Smooth muscle cell (in vitro differentiated cells): ENCODE measurements at regions not wholly inside any gene's neighbourhood (a gene's known extent, or its start where the extent isn't known, plus 50 kb on each side); places are given as distances from the start of the nearest gene placed in this dataset.
A peak's percentile ranks its signal among the peaks of the same experiment; 100 is the strongest.

Experiments
- DNase-seq: peaks from one replicate; lab custom pipeline; 2025; ENCODE audit not compliant: unreplicated experiment; lab: John Stamatoyannopoulos, UW
- H2AFZ ChIP-seq: fragments of 200-600 bp; sonication (generic); 2 replicates; pipeline ENCODE4 v1.6.0; 2016; ENCODE audit warnings: antibody characterized with exemption, low read depth, mild to moderate bottlenecking
- H3F3A ChIP-seq: fragments of 200-600 bp; sonication (generic); 2 replicates; pipeline ENCODE4 v1.6.0; 2017; ENCODE audit warnings: antibody characterized with exemption, low read depth
- H3K27ac ChIP-seq: fragments of 200-600 bp; sonication (generic); 2 replicates; pipeline ENCODE4 v1.5.1; 2016; ENCODE audit warnings: low read depth, mild to moderate bottlenecking
- H3K27me3 ChIP-seq: fragments of 200-600 bp; sonication (generic); 2 replicates; pipeline ENCODE4 v1.6.1; 2016; ENCODE audit warnings: low read depth, mild to moderate bottlenecking
- H3K36me3 ChIP-seq: fragments of 200-600 bp; sonication (generic); 2 replicates; pipeline ENCODE4 v1.5.1; 2016; ENCODE audit warnings: low read depth
- H3K4me1 ChIP-seq: fragments of 200-600 bp; sonication (generic); 2 replicates; pipeline ENCODE4 v1.5.1; 2016; ENCODE audit warnings: low read depth
- H3K4me2 ChIP-seq: fragments of 200-600 bp; sonication (generic); 2 replicates; pipeline ENCODE4 v1.6.0; 2016; ENCODE audit warnings: mild to moderate bottlenecking
- H3K4me3 ChIP-seq: fragments of 200-600 bp; sonication (generic); 2 replicates; pipeline ENCODE4 v1.5.1; 2016; ENCODE audit warnings: mild to moderate bottlenecking
- H3K79me2 ChIP-seq: fragments of 200-600 bp; sonication (generic); 2 replicates; pipeline ENCODE4 v1.6.0; 2016; ENCODE audit warnings: low read depth, mild to moderate bottlenecking
- H3K9ac ChIP-seq: fragments of 200-600 bp; sonication (generic); 2 replicates; pipeline ENCODE4 v1.6.0; 2016; ENCODE audit warnings: low read depth
- H3K9me3 ChIP-seq: fragments of 200-600 bp; sonication (generic); replicated peaks from 2 replicates; pipeline ENCODE4 v1.5.1; 2016; ENCODE audit warnings: low read depth
- H4K20me1 ChIP-seq: fragments of 200-600 bp; sonication (generic); 2 replicates; pipeline ENCODE4 v1.6.0; 2016; ENCODE audit warnings: low read depth
- WGBS: methylation state at CpG from one replicate; pipeline ENCODE4 v1.1.7; 2016; ENCODE audit warnings: low lambda C conversion rate; 5-methylcytosine and 5-hydroxymethylcytosine counted together
- TF ChIP-seq, protein P1 (sequence below): fragments of 200-600 bp; sonication (generic); IDR thresholded peaks from 2 replicates; pipeline ENCODE4 v1.5.1; 2017; ENCODE audit warnings: borderline replicate concordance, mild to moderate bottlenecking, antibody characterized with exemption; ENCODE audit not compliant: insufficient read depth, poor library complexity, severe bottlenecking

DNA sequence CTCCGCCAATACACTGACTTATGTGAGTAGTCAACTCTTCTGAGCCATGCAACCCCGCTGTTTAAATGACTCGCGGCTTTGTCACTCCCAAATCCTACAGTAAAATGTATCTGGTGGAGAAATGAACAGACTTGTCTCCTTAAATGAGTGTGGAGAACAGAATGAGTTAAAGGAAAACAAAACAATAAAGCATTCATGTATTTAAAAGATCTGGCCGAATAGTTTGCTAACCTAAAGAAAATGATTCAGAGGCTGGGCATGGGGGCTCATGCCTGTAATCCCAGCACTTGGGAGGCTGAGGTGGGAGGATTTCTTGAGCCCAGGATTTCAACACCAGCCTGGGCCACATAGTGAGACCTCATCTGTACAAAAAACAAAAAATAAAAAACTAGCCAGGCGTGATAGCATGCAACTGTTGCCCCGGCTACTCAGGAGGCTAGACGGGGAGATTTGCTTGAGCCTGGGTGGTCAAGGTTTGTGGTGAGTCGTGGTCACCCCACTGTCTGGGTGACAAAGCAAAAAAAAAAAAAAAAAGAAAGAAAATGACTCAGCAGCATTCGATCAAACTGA lies 86.5 kb upstream of the PFKP start:
- H3K36me3 ChIP-seq, result no peaks in the 10 kb centered on the region
- H2AFZ ChIP-seq, result no peak overlapping the region
- TF ChIP-seq, protein P1, sequence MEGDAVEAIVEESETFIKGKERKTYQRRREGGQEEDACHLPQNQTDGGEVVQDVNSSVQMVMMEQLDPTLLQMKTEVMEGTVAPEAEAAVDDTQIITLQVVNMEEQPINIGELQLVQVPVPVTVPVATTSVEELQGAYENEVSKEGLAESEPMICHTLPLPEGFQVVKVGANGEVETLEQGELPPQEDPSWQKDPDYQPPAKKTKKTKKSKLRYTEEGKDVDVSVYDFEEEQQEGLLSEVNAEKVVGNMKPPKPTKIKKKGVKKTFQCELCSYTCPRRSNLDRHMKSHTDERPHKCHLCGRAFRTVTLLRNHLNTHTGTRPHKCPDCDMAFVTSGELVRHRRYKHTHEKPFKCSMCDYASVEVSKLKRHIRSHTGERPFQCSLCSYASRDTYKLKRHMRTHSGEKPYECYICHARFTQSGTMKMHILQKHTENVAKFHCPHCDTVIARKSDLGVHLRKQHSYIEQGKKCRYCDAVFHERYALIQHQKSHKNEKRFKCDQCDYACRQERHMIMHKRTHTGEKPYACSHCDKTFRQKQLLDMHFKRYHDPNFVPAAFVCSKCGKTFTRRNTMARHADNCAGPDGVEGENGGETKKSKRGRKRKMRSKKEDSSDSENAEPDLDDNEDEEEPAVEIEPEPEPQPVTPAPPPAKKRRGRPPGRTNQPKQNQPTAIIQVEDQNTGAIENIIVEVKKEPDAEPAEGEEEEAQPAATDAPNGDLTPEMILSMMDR, result no peak
- peak overlapping the region; percentile 91 for H3K27ac ChIP-seq
- H4K20me1 ChIP-seq, result no peaks in the 10 kb centered on the region
- no peaks in the 10 kb centered on the region for H3K27me3 ChIP-seq
- no peaks in the 10 kb centered on the region for H3K79me2 ChIP-seq
- DNase-seq, result no peak
- H3K4me3 ChIP-seq, result no peak overlapping the region
- peak overlapping the region; percentile 85 for H3K9ac ChIP-seq
- WGBS, result 13% methylated on average over 10 of the region's 10 CpGs
- peak overlapping the region; percentile 75 for H3K4me2 ChIP-seq
- no peaks in the 10 kb centered on the region for H3K9me3 ChIP-seq
- peaks cover 13% of the 10 kb centered on the region for H3F3A ChIP-seq
- peaks cover 7% of the 10 kb centered on the region for H3K4me1 ChIP-seq

DNA sequence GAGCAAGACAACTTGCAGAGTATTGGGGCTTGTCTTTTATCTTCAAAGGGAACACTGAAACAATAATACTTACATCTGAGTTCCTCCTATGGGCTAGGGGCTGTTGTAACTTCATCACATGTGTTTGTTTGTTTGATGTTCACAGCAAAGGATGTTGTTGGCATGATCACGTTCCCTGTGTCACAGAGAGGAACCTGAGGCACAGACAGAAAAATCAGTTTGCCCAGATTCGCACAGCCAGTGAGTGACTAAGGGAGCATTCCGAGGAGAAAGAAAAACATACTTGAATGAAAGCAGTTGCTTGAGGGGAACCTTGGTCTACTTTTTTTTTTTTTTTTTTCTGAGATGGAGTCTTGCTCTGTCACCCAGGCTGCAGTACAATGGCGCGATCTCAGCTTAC lies 87.2 kb upstream of the PFKP start:
- Histone ChIP-seq H3K36me3 (no peaks in the 10 kb centered on the region), H3K9ac (peak overlapping the region; percentile 63), H3K27ac (peak overlapping the region; percentile 91), H2AFZ (peak overlapping the region; percentile 9), H3K4me2 (peak overlapping the region; percentile 54), H3K4me1 (peaks cover 7% of the 10 kb centered on the region), H4K20me1 (no peaks in the 10 kb centered on the region), H3K79me2 (no peaks in the 10 kb centered on the region), H3K4me3 (no peak overlapping the region), H3K27me3 (no peaks in the 10 kb centered on the region), H3F3A (peaks cover 13% of the 10 kb centered on the region), H3K9me3 (no peaks in the 10 kb centered on the region)
- TF ChIP-seq, protein P1, result no peak
- DNase-seq, result no peak
- 62% methylated on average over 5 of the region's 5 CpGs for WGBS

DNA sequence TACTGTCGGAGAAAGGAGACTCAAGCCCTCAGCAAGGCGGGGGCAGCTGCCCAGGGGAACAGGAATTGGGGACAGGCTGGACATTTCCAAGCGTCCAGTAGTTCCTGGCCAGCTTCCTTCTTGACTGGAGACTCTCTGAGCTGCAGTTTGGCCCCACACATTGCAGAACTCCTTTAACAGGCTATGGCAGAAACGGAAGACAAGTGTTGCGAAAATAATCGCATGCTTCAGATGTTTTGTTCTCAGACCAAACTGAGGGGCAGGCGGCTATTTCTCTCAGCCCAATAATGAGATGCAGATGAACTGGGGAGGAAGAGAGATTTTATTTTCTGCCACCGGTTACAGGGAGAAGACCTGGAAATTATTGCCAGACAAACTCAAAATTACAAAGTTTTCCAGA lies 88.0 kb upstream of the PFKP start:
- DNase-seq, result no peak
- Histone ChIP-seq H3K4me1 (peaks cover 7% of the 10 kb centered on the region), H4K20me1 (no peaks in the 10 kb centered on the region), H3K27ac (peak overlapping the region; percentile 91), H3K36me3 (no peaks in the 10 kb centered on the region), H3K79me2 (no peaks in the 10 kb centered on the region), H3K4me3 (no peak overlapping the region), H3K9me3 (no peaks in the 10 kb centered on the region), H3K4me2 (peak overlapping the region; percentile 54), H3K27me3 (no peaks in the 10 kb centered on the region), H3K9ac (no peak overlapping the region), H2AFZ (peak overlapping the region; percentile 44), H3F3A (peaks cover 13% of the 10 kb centered on the region)
- TF ChIP-seq, protein P1, result no peak
- 56% methylated on average over 8 of the region's 8 CpGs for WGBS
